MM.1S (cell line): ENCODE measurements at regions not wholly inside any gene's neighbourhood (a gene's known extent, or its start where the extent isn't known, plus 50 kb on each side); places are given as distances from the start of the nearest gene placed in this dataset.

Experiments
- DNase-seq: peaks from one replicate; pipeline ENCODE4 v3.0.0-alpha.2; 2015
- H2AFZ ChIP-seq: fragments of 300-600 bp; sonication (generic); 2 replicates; pipeline ENCODE4 v1.6.0; 2016; ENCODE audit warnings: antibody characterized with exemption, low read length
- H3F3A ChIP-seq: fragments of 300-600 bp; sonication (generic); 2 replicates; pipeline ENCODE4 v1.6.1; 2016; ENCODE audit warnings: mild to moderate bottlenecking, antibody characterized with exemption, low read length, moderate library complexity, mixed read lengths; ENCODE audit not compliant: insufficient read depth
- H3K27ac ChIP-seq: fragments of 300-600 bp; sonication (generic); 2 replicates; pipeline ENCODE4 v1.5.1; 2016; ENCODE audit warnings: mild to moderate bottlenecking, low read length
- H3K27me3 ChIP-seq: fragments of 300-600 bp; sonication (generic); replicated peaks from 2 replicates; pipeline ENCODE4 v1.6.0; 2016; ENCODE audit warnings: low read length; ENCODE audit not compliant: insufficient read depth
- H3K36me3 ChIP-seq: fragments of 300-600 bp; sonication (generic); replicated peaks from 2 replicates; pipeline ENCODE4 v1.6.1; 2016; ENCODE audit warnings: mild to moderate bottlenecking, low read length, mixed read lengths; ENCODE audit not compliant: insufficient read depth
- H3K4me1 ChIP-seq: fragments of 300-600 bp; sonication (generic); 2 replicates; pipeline ENCODE4 v1.6.1; 2016; ENCODE audit warnings: low read length, mixed read lengths
- H3K4me2 ChIP-seq: fragments of 300-600 bp; sonication (generic); 2 replicates; pipeline ENCODE4 v1.6.0; 2016; ENCODE audit warnings: low read depth, low read length
- H3K4me3 ChIP-seq: fragments of 300-600 bp; sonication (generic); 2 replicates; pipeline ENCODE4 v1.5.1; 2016; ENCODE audit warnings: low read length, mixed read lengths
- H3K79me2 ChIP-seq: fragments of 300-600 bp; sonication (generic); 2 replicates; pipeline ENCODE4 v1.6.1; 2016; ENCODE audit warnings: mixed run types, low read length, mixed read lengths
- H3K9ac ChIP-seq: fragments of 300-600 bp; sonication (generic); 2 replicates; pipeline ENCODE4 v1.6.1; 2016; ENCODE audit warnings: low read length, mixed read lengths
- H3K9me2 ChIP-seq: fragments of 300-600 bp; sonication (generic); replicated peaks from 2 replicates; pipeline ENCODE4 v1.6.1; 2016; ENCODE audit warnings: mild to moderate bottlenecking, low read length, mixed read lengths; ENCODE audit not compliant: insufficient read depth
- H3K9me3 ChIP-seq: fragments of 300-600 bp; sonication (generic); replicated peaks from 2 replicates; pipeline ENCODE4 v1.6.1; 2016; ENCODE audit warnings: mild to moderate bottlenecking, low read length, mixed read lengths; ENCODE audit not compliant: insufficient read depth
- H4K20me1 ChIP-seq: fragments of 300-600 bp; sonication (generic); 2 replicates; pipeline ENCODE4 v1.6.1; 2016; ENCODE audit warnings: mild to moderate bottlenecking, low read length, moderate library complexity, mixed read lengths; ENCODE audit not compliant: insufficient read depth
- EZH2 ChIP-seq: fragments of 300-600 bp; sonication (generic); optimal IDR thresholded peaks from 2 replicates; pipeline ENCODE3; 2017; ENCODE audit warnings: low read depth, mild to moderate bottlenecking, antibody characterized with exemption, low read length, mixed read lengths
- EZH2phosphoT487 ChIP-seq: fragments of 300-600 bp; sonication (generic); IDR thresholded peaks from 2 replicates; pipeline ENCODE4 v1.6.1; 2018; ENCODE audit warnings: antibody characterized with exemption, low read length
- TF ChIP-seq, protein P1 (sequence below): fragments of 300-600 bp; sonication (generic); IDR thresholded peaks from 2 replicates; pipeline ENCODE4 v1.5.1; 2016; ENCODE audit warnings: antibody characterized with exemption, low read length, mixed read lengths

DNA sequence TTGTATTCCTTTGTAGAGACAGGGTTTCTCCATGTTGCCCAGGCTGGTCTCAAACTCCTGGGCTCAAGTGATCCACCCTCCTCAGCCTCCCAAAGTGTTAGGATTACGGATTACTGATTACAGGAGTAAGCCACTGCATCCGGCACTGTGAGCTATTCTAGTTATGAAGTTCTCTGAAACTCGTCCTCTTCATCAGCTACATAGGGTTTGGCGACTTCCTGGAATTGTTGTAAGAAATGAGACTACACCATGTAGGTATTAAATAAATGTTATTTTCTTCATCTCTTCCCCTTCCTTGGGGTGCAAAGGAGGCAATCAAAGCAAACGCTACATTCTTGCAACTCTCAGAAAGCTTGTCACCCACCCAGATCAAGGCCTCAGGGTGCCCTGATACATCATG lies 131.2 kb upstream of the TIAM1 start:
- H2AFZ ChIP-seq = no peak overlapping the region
- no peaks in the 10 kb centered on the region for H3K36me3 ChIP-seq
- TF ChIP-seq, protein P1, sequence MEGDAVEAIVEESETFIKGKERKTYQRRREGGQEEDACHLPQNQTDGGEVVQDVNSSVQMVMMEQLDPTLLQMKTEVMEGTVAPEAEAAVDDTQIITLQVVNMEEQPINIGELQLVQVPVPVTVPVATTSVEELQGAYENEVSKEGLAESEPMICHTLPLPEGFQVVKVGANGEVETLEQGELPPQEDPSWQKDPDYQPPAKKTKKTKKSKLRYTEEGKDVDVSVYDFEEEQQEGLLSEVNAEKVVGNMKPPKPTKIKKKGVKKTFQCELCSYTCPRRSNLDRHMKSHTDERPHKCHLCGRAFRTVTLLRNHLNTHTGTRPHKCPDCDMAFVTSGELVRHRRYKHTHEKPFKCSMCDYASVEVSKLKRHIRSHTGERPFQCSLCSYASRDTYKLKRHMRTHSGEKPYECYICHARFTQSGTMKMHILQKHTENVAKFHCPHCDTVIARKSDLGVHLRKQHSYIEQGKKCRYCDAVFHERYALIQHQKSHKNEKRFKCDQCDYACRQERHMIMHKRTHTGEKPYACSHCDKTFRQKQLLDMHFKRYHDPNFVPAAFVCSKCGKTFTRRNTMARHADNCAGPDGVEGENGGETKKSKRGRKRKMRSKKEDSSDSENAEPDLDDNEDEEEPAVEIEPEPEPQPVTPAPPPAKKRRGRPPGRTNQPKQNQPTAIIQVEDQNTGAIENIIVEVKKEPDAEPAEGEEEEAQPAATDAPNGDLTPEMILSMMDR = no peak
- TF ChIP-seq EZH2 (no peak), EZH2phosphoT487 (no peak)
- peaks cover 73% of the 10 kb centered on the region for H3K79me2 ChIP-seq
- no peaks in the 10 kb centered on the region for H3F3A ChIP-seq
- H3K9ac ChIP-seq = no peak overlapping the region
- H3K27me3 ChIP-seq = no peaks in the 10 kb centered on the region
- H3K4me2 ChIP-seq = no peak overlapping the region
- H4K20me1 ChIP-seq = no peaks in the 10 kb centered on the region
- no peaks in the 10 kb centered on the region for H3K4me1 ChIP-seq
- no peaks in the 10 kb centered on the region for H3K9me3 ChIP-seq
- H3K27ac ChIP-seq = no peak overlapping the region
- no peak for DNase-seq
- H3K9me2 ChIP-seq = no peaks in the 10 kb centered on the region
- no peak overlapping the region for H3K4me3 ChIP-seq

DNA sequence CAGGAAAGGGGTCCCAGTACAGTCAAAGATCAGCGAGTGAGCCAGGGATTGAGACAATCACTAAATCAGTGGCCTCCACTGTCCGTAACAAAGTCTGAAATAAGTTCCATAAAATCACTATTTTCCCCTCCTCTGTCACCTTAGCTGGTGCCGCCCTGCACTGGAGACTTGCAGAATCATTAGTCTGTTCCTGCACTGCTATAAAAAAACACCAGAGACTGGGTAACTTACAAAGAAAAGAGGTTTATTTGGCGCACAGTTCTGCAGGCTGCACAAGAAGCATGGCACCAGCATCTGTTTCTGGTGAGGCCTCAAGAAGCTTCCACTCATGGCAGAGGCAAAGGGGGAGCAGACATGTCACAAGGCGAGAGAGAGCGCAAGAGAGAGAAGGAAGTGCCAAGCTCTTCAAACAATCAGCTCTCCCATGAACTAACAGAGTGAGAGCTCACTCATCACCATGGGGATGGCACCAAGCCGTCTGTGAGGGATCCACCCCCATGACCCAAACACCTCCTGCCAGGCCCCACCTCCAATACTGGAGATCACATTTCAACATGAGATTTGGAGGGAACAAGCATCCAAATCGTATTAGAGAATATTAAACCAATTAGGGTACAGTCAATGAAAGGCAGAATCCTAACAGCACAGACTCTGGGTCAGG lies 129.8 kb upstream of the TIAM1 start:
- Histone ChIP-seq H3K4me1 (no peaks in the 10 kb centered on the region), H3K27ac (no peak overlapping the region), H3K27me3 (no peaks in the 10 kb centered on the region), H2AFZ (no peak overlapping the region), H3F3A (no peaks in the 10 kb centered on the region), H3K79me2 (peaks cover 59% of the 10 kb centered on the region), H3K9ac (no peak overlapping the region), H3K9me3 (no peaks in the 10 kb centered on the region), H3K4me2 (no peak overlapping the region), H4K20me1 (no peaks in the 10 kb centered on the region), H3K9me2 (no peaks in the 10 kb centered on the region), H3K36me3 (no peaks in the 10 kb centered on the region), H3K4me3 (no peak overlapping the region)
- no peak for DNase-seq
- TF ChIP-seq, protein P1 = no peak
- TF ChIP-seq EZH2phosphoT487 = no peak
- TF ChIP-seq EZH2 = no peak

DNA sequence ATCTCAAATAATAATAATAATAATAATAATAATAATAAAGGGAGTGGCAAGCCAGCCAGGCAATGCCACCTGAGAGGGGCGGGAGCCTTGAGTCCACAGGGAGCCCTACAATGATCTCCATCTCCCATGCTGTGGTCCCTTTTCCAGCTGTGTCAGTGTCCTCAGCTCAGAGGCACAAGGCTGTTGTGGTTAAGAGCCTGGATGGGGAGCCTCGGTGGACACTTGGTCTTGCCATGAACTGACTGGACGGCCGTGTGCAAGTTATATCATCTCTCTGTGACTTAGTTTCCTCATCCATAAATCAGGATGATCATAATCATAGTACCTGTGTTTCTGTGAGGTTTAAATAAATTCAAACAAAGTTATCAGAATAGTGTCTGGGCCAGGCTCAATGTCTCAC lies 127.8 kb upstream of the TIAM1 start:
- Histone ChIP-seq H3K9me3 (no peaks in the 10 kb centered on the region), H3K9me2 (no peaks in the 10 kb centered on the region), H3K27me3 (no peaks in the 10 kb centered on the region), H3K4me1 (no peaks in the 10 kb centered on the region), H2AFZ (no peak overlapping the region), H3F3A (no peaks in the 10 kb centered on the region), H4K20me1 (no peaks in the 10 kb centered on the region), H3K9ac (no peak overlapping the region), H3K4me3 (no peak overlapping the region), H3K36me3 (no peaks in the 10 kb centered on the region), H3K27ac (no peak overlapping the region), H3K79me2 (peaks cover 43% of the 10 kb centered on the region), H3K4me2 (no peak overlapping the region)
- no peak for DNase-seq
- TF ChIP-seq EZH2phosphoT487 = no peak
- TF ChIP-seq, protein P1 = no peak
- no peak for TF ChIP-seq EZH2
